Panc1 (cell line): ENCODE measurements at regions not wholly inside any gene's neighbourhood (a gene's known extent, or its start where the extent isn't known, plus 50 kb on each side); places are given as distances from the start of the nearest gene placed in this dataset.

Experiments used
- ATAC-seq: fragments of 200-7000 bp; cut with Tn5 transposase; 2 replicates; pipeline ENCODE4 v1.9.1; 2020; ENCODE audit warnings: mild to moderate bottlenecking, moderate library complexity
- BruUV-seq: library from RNA; stranded (reverse); fragments of 400-500 nt; replicated peaks from 2 replicates; lab custom pipeline; 2021; lab: Mats Ljungman, UMichigan
- CTCF ChIA-PET: fragments of 300-600 bp; sonication (Branson Sonifier 250); formaldehyde crosslinking; loops from one replicate; lab custom pipeline; 2022; ENCODE audit warnings: antibody characterized with exemption; lab: Charles Lee
- POLR2A ChIA-PET: fragments of 300-600 bp; sonication (Branson Sonifier 250); formaldehyde crosslinking; loops from one replicate; lab custom pipeline; 2022; ENCODE audit warnings: antibody characterized with exemption; lab: Charles Lee
- DNase-seq: peaks from one replicate; pipeline ENCODE4 v3.0.0-alpha.2; 2010; ENCODE audit warnings: low read depth, low spot score
- H3K27ac ChIP-seq: 2 replicates; pipeline ENCODE4 v1.5.1; 2011; ENCODE audit warnings: mild to moderate bottlenecking, low read length, inconsistent platforms
- H3K27me3 ChIP-seq: fragments of 200-500 bp; sonication (Bioruptor generic); 2 replicates; pipeline ENCODE4 v1.6.0; 2014; ENCODE audit warnings: low read length, inconsistent platforms; ENCODE audit not compliant: control insufficient read depth, insufficient read depth
- H3K36me3 ChIP-seq: fragments of 200-500 bp; sonication (Bioruptor generic); 2 replicates; pipeline ENCODE4 v1.5.1; 2014; ENCODE audit warnings: inconsistent platforms, mild to moderate bottlenecking, low read length, moderate library complexity; ENCODE audit not compliant: control insufficient read depth, insufficient read depth
- H3K4me1 ChIP-seq: 2 replicates; pipeline ENCODE4 v1.5.1; 2011; ENCODE audit warnings: inconsistent platforms, mild to moderate bottlenecking, low read length, moderate library complexity; ENCODE audit not compliant: control insufficient read depth, insufficient read depth
- H3K4me3 ChIP-seq, 2 experiments: 2 replicates each; pipeline ENCODE4 v1.5.1; 2011 to 2012; ENCODE audit warnings: low read depth in 2 of 2, low read length in 2 of 2, mild to moderate bottlenecking in 2 of 2, inconsistent platforms in 1 of 2, moderate library complexity in 1 of 2
- H3K9me3 ChIP-seq: fragments of 200-500 bp; sonication (Bioruptor generic); 2 replicates; pipeline ENCODE4 v1.5.1; 2014; ENCODE audit warnings: low read depth, mild to moderate bottlenecking, inconsistent platforms, low read length, moderate library complexity; ENCODE audit not compliant: control insufficient read depth, insufficient read depth
- CTCF ChIP-seq: fragments of 450-650 bp; IDR thresholded peaks from 2 replicates; pipeline ENCODE4 v1.5.1; 2017; ENCODE audit warnings: mild to moderate bottlenecking
- POLR2AphosphoS5 ChIP-seq: IDR thresholded peaks from 2 replicates; pipeline ENCODE4 v1.6.1; 2012; ENCODE audit warnings: mild to moderate bottlenecking, low read depth, low read length, moderate library complexity
- SIN3A ChIP-seq: IDR thresholded peaks from 2 replicates; pipeline ENCODE4 v1.6.1; 2012; ENCODE audit warnings: low read depth, mild to moderate bottlenecking, low read length, moderate library complexity, borderline replicate concordance; ENCODE audit not compliant: insufficient read depth
- TCF7L2 ChIP-seq: IDR thresholded peaks from 2 replicates; pipeline ENCODE4 v1.6.1; 2011; ENCODE audit warnings: mild to moderate bottlenecking, low read depth, low read length, inconsistent platforms
- in situ Hi-C: cut with HindIII; loops from 2 replicates; pipeline ENCODE4 v1.10.0; 2016; ENCODE audit warnings: low sequenced_read_pairs, low pct_unique_long_range_greater_than_20kb
- intact Hi-C: fragments of 100-400 bp; cut with micrococcal nuclease; formaldehyde crosslinking; loops from one replicate; pipeline ENCODE4 v1.10.0; 2022; ENCODE audit not compliant: unreplicated experiment
- TF ChIP-seq, protein P1 (sequence below), 2 experiments: IDR thresholded peaks; 2 replicates each; pipeline ENCODE4 v1.6.1; 2011 to 2012; ENCODE audit warnings: low read depth in 2 of 2, control low read depth in 1 of 2, low read length in 1 of 2, mild to moderate bottlenecking in 1 of 2, moderate library complexity in 1 of 2; ENCODE audit not compliant: insufficient read depth in 1 of 2

DNA sequence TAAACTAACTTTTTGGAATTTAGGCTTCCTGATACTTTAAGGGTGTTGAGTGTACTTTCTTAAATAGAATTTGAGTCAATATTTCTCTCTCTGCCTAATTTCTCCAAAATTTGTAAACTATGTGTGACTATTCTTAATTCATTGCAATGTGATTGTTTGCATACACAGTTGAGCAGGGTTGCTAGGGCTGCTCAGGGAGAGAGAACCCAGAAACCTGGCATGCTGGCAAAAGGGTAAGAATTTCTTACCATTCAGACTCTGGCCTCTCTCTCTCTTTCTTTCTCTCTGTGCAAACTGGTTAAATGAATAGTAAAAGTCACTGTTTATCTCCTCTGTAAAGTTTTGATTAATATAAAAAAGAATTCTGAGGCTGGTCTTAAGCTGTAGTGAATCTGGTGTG, 51.0 kb upstream of the NAMPT start:
- Histone ChIP-seq H3K4me1 (no peaks in the 10 kb centered on the region), H3K4me3 (no peak overlapping the region), H3K27me3 (no peaks in the 10 kb centered on the region; the same call in 1 of the 2 replicates), H3K9me3 (peaks cover 21% of the 10 kb centered on the region), H3K27ac (no peak overlapping the region), H3K36me3 (no peaks in the 10 kb centered on the region)
- no TSS peak for BruUV-seq
- DNase-seq (no peak), ATAC-seq (no peak)
- in situ Hi-C loops: no loop called here
- POLR2A ChIA-PET: no interaction called here
- intact Hi-C loops: no loop called here
- CTCF ChIA-PET: no interaction called here
- TF ChIP-seq, protein P1, sequence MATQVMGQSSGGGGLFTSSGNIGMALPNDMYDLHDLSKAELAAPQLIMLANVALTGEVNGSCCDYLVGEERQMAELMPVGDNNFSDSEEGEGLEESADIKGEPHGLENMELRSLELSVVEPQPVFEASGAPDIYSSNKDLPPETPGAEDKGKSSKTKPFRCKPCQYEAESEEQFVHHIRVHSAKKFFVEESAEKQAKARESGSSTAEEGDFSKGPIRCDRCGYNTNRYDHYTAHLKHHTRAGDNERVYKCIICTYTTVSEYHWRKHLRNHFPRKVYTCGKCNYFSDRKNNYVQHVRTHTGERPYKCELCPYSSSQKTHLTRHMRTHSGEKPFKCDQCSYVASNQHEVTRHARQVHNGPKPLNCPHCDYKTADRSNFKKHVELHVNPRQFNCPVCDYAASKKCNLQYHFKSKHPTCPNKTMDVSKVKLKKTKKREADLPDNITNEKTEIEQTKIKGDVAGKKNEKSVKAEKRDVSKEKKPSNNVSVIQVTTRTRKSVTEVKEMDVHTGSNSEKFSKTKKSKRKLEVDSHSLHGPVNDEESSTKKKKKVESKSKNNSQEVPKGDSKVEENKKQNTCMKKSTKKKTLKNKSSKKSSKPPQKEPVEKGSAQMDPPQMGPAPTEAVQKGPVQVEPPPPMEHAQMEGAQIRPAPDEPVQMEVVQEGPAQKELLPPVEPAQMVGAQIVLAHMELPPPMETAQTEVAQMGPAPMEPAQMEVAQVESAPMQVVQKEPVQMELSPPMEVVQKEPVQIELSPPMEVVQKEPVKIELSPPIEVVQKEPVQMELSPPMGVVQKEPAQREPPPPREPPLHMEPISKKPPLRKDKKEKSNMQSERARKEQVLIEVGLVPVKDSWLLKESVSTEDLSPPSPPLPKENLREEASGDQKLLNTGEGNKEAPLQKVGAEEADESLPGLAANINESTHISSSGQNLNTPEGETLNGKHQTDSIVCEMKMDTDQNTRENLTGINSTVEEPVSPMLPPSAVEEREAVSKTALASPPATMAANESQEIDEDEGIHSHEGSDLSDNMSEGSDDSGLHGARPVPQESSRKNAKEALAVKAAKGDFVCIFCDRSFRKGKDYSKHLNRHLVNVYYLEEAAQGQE (IDR thresholded peaks at IDR 0.05; ENCODE audit: insufficient read depth in 1 of 2, low read depth in 2 of 2, low read length in 1 of 2): no peak
- TF ChIP-seq CTCF (no peak), SIN3A (no peak), POLR2AphosphoS5 (no peak), TCF7L2 (no peak)
